ENCODE measurements at regions not wholly inside any gene's neighbourhood (a gene's known extent, or its start where the extent isn't known, plus 50 kb on each side); places are given as distances from the start of the nearest gene placed in this dataset.

- Histone ChIP-seq H3K36me3 (ENCODE audit: control insufficient read depth in 1 of 2, insufficient read depth in 2 of 2, low read depth in 1 of 2, low read length in 2 of 2) (no peaks in the 10 kb centered on the region), H3K4me3 (ENCODE audit: insufficient read depth in 1 of 2, low read depth in 1 of 2, low read length in 2 of 2) (no peak overlapping the region), H3K4ac (ENCODE audit: low read depth in 1 of 2, low read length in 2 of 2) (no peak overlapping the region), H2BK5ac (ENCODE audit: low read depth, low read length, poor library complexity, severe bottlenecking) (no peak overlapping the region), H3K9me3 (ENCODE audit: control insufficient read depth, low read length) (peaks cover 3% of the 10 kb centered on the region), H3K18ac (ENCODE audit: low read depth in 1 of 2, low read length in 2 of 2) (no peak overlapping the region), H3K14ac (ENCODE audit: low read length in 2 of 2) (no peak overlapping the region), H2BK15ac (ENCODE audit: low read depth, poor library complexity, severe bottlenecking) (no peak overlapping the region), H2AFZ (ENCODE audit: low read depth, low read length) (no peak overlapping the region), H3K79me1 (replicated peaks; ENCODE audit: low read length, poor library complexity, severe bottlenecking) (no peaks in the 10 kb centered on the region), H3K4me2 (ENCODE audit: low read length, poor library complexity, severe bottlenecking) (no peak overlapping the region), H4K91ac (ENCODE audit: low read length) (no peak overlapping the region), H4K8ac (ENCODE audit: low read length) (no peak overlapping the region), H2BK12ac (ENCODE audit: low read length in 2 of 2) (no peak overlapping the region), H3K23ac (ENCODE audit: low read length in 2 of 2) (no peak overlapping the region), H3K9ac (ENCODE audit: low read length) (no peak overlapping the region), H3K27me3 (ENCODE audit: control insufficient read depth in 1 of 2, insufficient read depth in 1 of 2, low read length in 2 of 2) (no peaks in the 10 kb centered on the region), H2BK120ac (ENCODE audit: low read depth, low read length) (no peak overlapping the region), H2AK5ac (ENCODE audit: low read length, severe bottlenecking) (no peak overlapping the region), H3K4me1 (ENCODE audit: control insufficient read depth, insufficient read depth, low read depth, low read length) (no peaks in the 10 kb centered on the region), H3K27ac (ENCODE audit: low read length, poor library complexity, severe bottlenecking) (no peak overlapping the region)
- no peak for DNase-seq
- WGBS = 80% methylated on average over 1 of the region's 1 CpG
These were observed 149.7 kb upstream of the SLC25A13 start for GRCh38 chr7:96471606-96472005.

- H3K14ac ChIP-seq (ENCODE audit: low read length in 2 of 2) = no peak overlapping the region
- no peaks in the 10 kb centered on the region for H3K9me3 ChIP-seq (ENCODE audit: control insufficient read depth, low read length)
- H3K4me2 ChIP-seq (ENCODE audit: low read length, poor library complexity, severe bottlenecking) = no peak overlapping the region
- H4K8ac ChIP-seq (ENCODE audit: low read length) = no peak overlapping the region
- DNase-seq = no peak
- H2AK5ac ChIP-seq (ENCODE audit: low read length, severe bottlenecking) = no peak overlapping the region
- H3K4me3 ChIP-seq (ENCODE audit: insufficient read depth in 1 of 2, low read depth in 1 of 2, low read length in 2 of 2) = no peak overlapping the region
- H3K79me1 ChIP-seq (replicated peaks; ENCODE audit: low read length, poor library complexity, severe bottlenecking) = no peaks in the 10 kb centered on the region
- 51% methylated on average over 1 of the region's 2 CpGs for WGBS
- no peak overlapping the region for H3K23ac ChIP-seq (ENCODE audit: low read length in 2 of 2)
- H2AFZ ChIP-seq (ENCODE audit: low read depth, low read length) = no peak overlapping the region
- no peaks in the 10 kb centered on the region for H3K27me3 ChIP-seq (ENCODE audit: control insufficient read depth in 1 of 2, insufficient read depth in 1 of 2, low read length in 2 of 2)
- H3K4me1 ChIP-seq (ENCODE audit: control insufficient read depth, insufficient read depth, low read depth, low read length) = no peaks in the 10 kb centered on the region
- no peak overlapping the region for H3K4ac ChIP-seq (ENCODE audit: low read depth in 1 of 2, low read length in 2 of 2)
- H3K36me3 ChIP-seq (ENCODE audit: control insufficient read depth in 1 of 2, insufficient read depth in 2 of 2, low read depth in 1 of 2, low read length in 2 of 2) = no peaks in the 10 kb centered on the region
- H3K18ac ChIP-seq (ENCODE audit: low read depth in 1 of 2, low read length in 2 of 2) = no peak overlapping the region
- no peak overlapping the region for H3K9ac ChIP-seq (ENCODE audit: low read length)
- no peak overlapping the region for H2BK15ac ChIP-seq (ENCODE audit: low read depth, poor library complexity, severe bottlenecking)
- no peak overlapping the region for H2BK5ac ChIP-seq (ENCODE audit: low read depth, low read length, poor library complexity, severe bottlenecking)
- H3K27ac ChIP-seq (ENCODE audit: low read length, poor library complexity, severe bottlenecking) = no peak overlapping the region
- no peak overlapping the region for H2BK120ac ChIP-seq (ENCODE audit: low read depth, low read length)
- H2BK12ac ChIP-seq (ENCODE audit: low read length in 2 of 2) = no peak overlapping the region
- H4K91ac ChIP-seq (ENCODE audit: low read length) = no peak overlapping the region
These were observed 130.2 kb upstream of the SLC25A13 start for GRCh38 chr7:96452146-96452545.

GRCh38 chr7:96449094-96449493 lies 127.2 kb upstream of the SLC25A13 start:
- no peak overlapping the region for H4K91ac ChIP-seq (ENCODE audit: low read length)
- no peaks in the 10 kb centered on the region for H3K9me3 ChIP-seq (ENCODE audit: control insufficient read depth, low read length)
- H3K4me2 ChIP-seq (ENCODE audit: low read length, poor library complexity, severe bottlenecking) = no peak overlapping the region
- H2BK120ac ChIP-seq (ENCODE audit: low read depth, low read length) = no peak overlapping the region
- H2AFZ ChIP-seq (ENCODE audit: low read depth, low read length) = no peak overlapping the region
- no peaks in the 10 kb centered on the region for H3K27me3 ChIP-seq (ENCODE audit: control insufficient read depth in 1 of 2, insufficient read depth in 1 of 2, low read length in 2 of 2)
- WGBS = 89% methylated on average over 4 of the region's 4 CpGs
- H3K4me1 ChIP-seq (ENCODE audit: control insufficient read depth, insufficient read depth, low read depth, low read length) = no peaks in the 10 kb centered on the region
- H4K8ac ChIP-seq (ENCODE audit: low read length) = no peak overlapping the region
- H3K9ac ChIP-seq (ENCODE audit: low read length) = no peak overlapping the region
- H2BK12ac ChIP-seq (ENCODE audit: low read length in 2 of 2) = no peak overlapping the region
- no peaks in the 10 kb centered on the region for H3K36me3 ChIP-seq (ENCODE audit: control insufficient read depth in 1 of 2, insufficient read depth in 2 of 2, low read depth in 1 of 2, low read length in 2 of 2)
- H3K4ac ChIP-seq (ENCODE audit: low read depth in 1 of 2, low read length in 2 of 2) = no peak overlapping the region
- no peak overlapping the region for H3K4me3 ChIP-seq (ENCODE audit: insufficient read depth in 1 of 2, low read depth in 1 of 2, low read length in 2 of 2)
- no peak overlapping the region for H3K27ac ChIP-seq (ENCODE audit: low read length, poor library complexity, severe bottlenecking)
- no peak overlapping the region for H2BK5ac ChIP-seq (ENCODE audit: low read depth, low read length, poor library complexity, severe bottlenecking)
- no peak overlapping the region for H2BK15ac ChIP-seq (ENCODE audit: low read depth, poor library complexity, severe bottlenecking)
- H3K14ac ChIP-seq (ENCODE audit: low read length in 2 of 2) = no peak overlapping the region
- no peak overlapping the region for H2AK5ac ChIP-seq (ENCODE audit: low read length, severe bottlenecking)
- no peaks in the 10 kb centered on the region for H3K79me1 ChIP-seq (replicated peaks; ENCODE audit: low read length, poor library complexity, severe bottlenecking)
- no peak overlapping the region for H3K23ac ChIP-seq (ENCODE audit: low read length in 2 of 2)
- DNase-seq = no peak
- no peak overlapping the region for H3K18ac ChIP-seq (ENCODE audit: low read depth in 1 of 2, low read length in 2 of 2)

- Histone ChIP-seq H2BK120ac (ENCODE audit: low read depth, low read length) (no peak overlapping the region), H3K23ac (ENCODE audit: low read length in 2 of 2) (no peak overlapping the region), H3K4me1 (ENCODE audit: control insufficient read depth, insufficient read depth, low read depth, low read length) (no peaks in the 10 kb centered on the region), H3K14ac (ENCODE audit: low read length in 2 of 2) (no peak overlapping the region), H3K18ac (ENCODE audit: low read depth in 1 of 2, low read length in 2 of 2) (no peak overlapping the region), H2BK15ac (ENCODE audit: low read depth, poor library complexity, severe bottlenecking) (no peak overlapping the region), H3K4me2 (ENCODE audit: low read length, poor library complexity, severe bottlenecking) (no peak overlapping the region), H3K9ac (ENCODE audit: low read length) (no peak overlapping the region), H4K8ac (ENCODE audit: low read length) (no peak overlapping the region), H2AFZ (ENCODE audit: low read depth, low read length) (no peak overlapping the region), H3K4me3 (ENCODE audit: insufficient read depth in 1 of 2, low read depth in 1 of 2, low read length in 2 of 2) (no peak overlapping the region), H2AK5ac (ENCODE audit: low read length, severe bottlenecking) (no peak overlapping the region), H4K91ac (ENCODE audit: low read length) (no peak overlapping the region), H3K79me1 (replicated peaks; ENCODE audit: low read length, poor library complexity, severe bottlenecking) (no peaks in the 10 kb centered on the region), H3K27ac (ENCODE audit: low read length, poor library complexity, severe bottlenecking) (no peak overlapping the region), H3K36me3 (ENCODE audit: control insufficient read depth in 1 of 2, insufficient read depth in 2 of 2, low read depth in 1 of 2, low read length in 2 of 2) (no peaks in the 10 kb centered on the region), H2BK12ac (ENCODE audit: low read length in 2 of 2) (no peak overlapping the region), H3K9me3 (ENCODE audit: control insufficient read depth, low read length) (no peaks in the 10 kb centered on the region), H3K4ac (ENCODE audit: low read depth in 1 of 2, low read length in 2 of 2) (no peak overlapping the region), H3K27me3 (ENCODE audit: control insufficient read depth in 1 of 2, insufficient read depth in 1 of 2, low read length in 2 of 2) (no peaks in the 10 kb centered on the region), H2BK5ac (ENCODE audit: low read depth, low read length, poor library complexity, severe bottlenecking) (no peak overlapping the region)
- WGBS = 49% methylated on average over 2 of the region's 5 CpGs
- DNase-seq = no peak
These were observed 125.3 kb upstream of the SLC25A13 start for GRCh38 chr7:96447109-96447645.
